GM21619 (cell line): ENCODE measurements at regions not wholly inside any gene's neighbourhood (a gene's known extent, or its start where the extent isn't known, plus 50 kb on each side); places are given as distances from the start of the nearest gene placed in this dataset.

Experiments used
- ATAC-seq: cut with Tn5 transposase; IDR thresholded peaks from one replicate; pipeline ENCODE4 v1.9.1; 2021; ENCODE audit not compliant: unreplicated experiment

GRCh38 chr4:129403848-129404247, 307.9 kb downstream of the C4orf33 start:
- ATAC-seq = no peak

GRCh38 chr4:129410115-129410514, 314.2 kb downstream of the C4orf33 start:
- no peak for ATAC-seq

- ATAC-seq = no peak
Observed at GRCh38 chr4:129415004-129415403, 319.1 kb downstream of the C4orf33 start.

GRCh38 chr4:129420637-129421036, 324.7 kb downstream of the C4orf33 start:
- ATAC-seq = no peak

- ATAC-seq = no peak
Observed at GRCh38 chr4:129422277-129422676, 326.3 kb downstream of the C4orf33 start.

- no peak for ATAC-seq
Observed at GRCh38 chr4:129428454-129428853, 332.5 kb downstream of the C4orf33 start.

GRCh38 chr4:129429581-129430320, 333.8 kb downstream of the C4orf33 start:
- no peak for ATAC-seq

- no peak for ATAC-seq
Observed at GRCh38 chr4:129437347-129437746, 341.4 kb downstream of the C4orf33 start.

- ATAC-seq = no peak
Observed at GRCh38 chr4:129438456-129438981, 342.6 kb downstream of the C4orf33 start.

- ATAC-seq = no peak
Observed at GRCh38 chr4:129446074-129446473, 350.1 kb downstream of the C4orf33 start.

GRCh38 chr4:129453524-129454200, 357.7 kb downstream of the C4orf33 start:
- ATAC-seq = no peak

GRCh38 chr4:129455482-129455881, 359.5 kb downstream of the C4orf33 start:
- no peak for ATAC-seq

GRCh38 chr4:129468624-129469023, 372.7 kb downstream of the C4orf33 start:
- no peak for ATAC-seq

GRCh38 chr4:129474698-129475097, 378.7 kb downstream of the C4orf33 start:
- ATAC-seq = no peak

- ATAC-seq = no peak
Observed at GRCh38 chr4:129481107-129481506, 385.2 kb downstream of the C4orf33 start.

- no peak for ATAC-seq
Observed at GRCh38 chr4:129488427-129488826, 392.5 kb downstream of the C4orf33 start.

GRCh38 chr4:129490516-129490915, 394.6 kb downstream of the C4orf33 start:
- no peak for ATAC-seq

GRCh38 chr4:129498626-129499025, 402.7 kb downstream of the C4orf33 start:
- ATAC-seq = no peak

- no peak for ATAC-seq
Observed at GRCh38 chr4:129514852-129515251, 418.9 kb downstream of the C4orf33 start.

- ATAC-seq = no peak
Observed at GRCh38 chr4:129515356-129515755, 419.4 kb downstream of the C4orf33 start.

- no peak for ATAC-seq
Observed at GRCh38 chr4:129526812-129527211, 430.9 kb downstream of the C4orf33 start.

- no peak for ATAC-seq
Observed at GRCh38 chr4:129531253-129531652, 435.3 kb downstream of the C4orf33 start.
